GM12874 (cell line): ENCODE measurements at regions not wholly inside any gene's neighbourhood (a gene's known extent, or its start where the extent isn't known, plus 50 kb on each side); places are given as distances from the start of the nearest gene placed in this dataset.

Source experiments
- CTCF ChIP-seq: IDR thresholded peaks from 2 replicates; pipeline ENCODE4 v1.5.1; 2011; ENCODE audit warnings: low read depth, mild to moderate bottlenecking, control low read depth, low read length, moderate library complexity; ENCODE audit not compliant: insufficient read depth

DNA sequence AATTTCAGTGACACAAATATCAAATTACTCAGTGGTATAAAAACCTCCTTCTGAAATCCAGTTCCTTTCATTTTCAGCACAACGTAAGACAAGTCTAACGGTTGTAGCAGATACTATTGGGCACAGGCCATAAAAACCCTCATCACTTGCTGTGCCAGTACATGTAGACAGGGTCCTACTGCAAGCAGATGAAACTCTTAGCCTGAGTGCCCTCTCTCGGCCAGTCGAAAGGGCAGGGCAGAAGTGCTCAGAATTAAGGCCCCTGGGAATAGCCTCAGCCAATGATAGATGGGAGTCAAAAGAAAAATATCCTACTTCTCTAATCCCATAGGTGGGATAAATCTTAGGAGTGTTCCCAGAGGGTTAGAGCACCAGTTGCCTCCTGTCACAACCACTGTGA, 168.5 kb upstream of the FER start:
- no peak for TF ChIP-seq CTCF

GRCh38 chr5:108578791-108579190, 168.9 kb upstream of the FER start:
- no peak for TF ChIP-seq CTCF

DNA sequence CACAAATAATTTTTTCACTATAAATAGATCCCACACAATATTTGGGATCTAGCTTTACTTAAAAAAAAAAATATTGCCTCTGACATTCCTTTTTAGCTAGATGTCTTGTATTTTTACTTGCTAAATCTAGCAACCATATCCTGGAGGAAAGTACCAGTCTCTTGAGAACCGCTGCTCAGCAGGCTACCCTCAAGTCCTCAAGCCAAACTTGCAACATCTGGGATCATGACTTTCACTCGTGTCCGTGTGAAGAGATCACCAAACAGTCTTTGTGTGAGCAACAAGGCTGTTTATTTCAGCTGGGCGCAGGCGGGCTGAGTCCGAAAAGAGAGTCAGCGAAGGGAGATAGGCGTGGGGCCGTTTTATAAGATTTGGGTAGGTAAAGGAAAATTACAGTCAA, 180.3 kb upstream of the FER start:
- TF ChIP-seq CTCF = no peak

GRCh38 chr5:108564441-108564840, 182.5 kb upstream of the FBXL17 start:
- no peak for TF ChIP-seq CTCF

GRCh38 chr5:108562205-108562454, 180.2 kb upstream of the FBXL17 start:
- TF ChIP-seq CTCF = no peak

DNA sequence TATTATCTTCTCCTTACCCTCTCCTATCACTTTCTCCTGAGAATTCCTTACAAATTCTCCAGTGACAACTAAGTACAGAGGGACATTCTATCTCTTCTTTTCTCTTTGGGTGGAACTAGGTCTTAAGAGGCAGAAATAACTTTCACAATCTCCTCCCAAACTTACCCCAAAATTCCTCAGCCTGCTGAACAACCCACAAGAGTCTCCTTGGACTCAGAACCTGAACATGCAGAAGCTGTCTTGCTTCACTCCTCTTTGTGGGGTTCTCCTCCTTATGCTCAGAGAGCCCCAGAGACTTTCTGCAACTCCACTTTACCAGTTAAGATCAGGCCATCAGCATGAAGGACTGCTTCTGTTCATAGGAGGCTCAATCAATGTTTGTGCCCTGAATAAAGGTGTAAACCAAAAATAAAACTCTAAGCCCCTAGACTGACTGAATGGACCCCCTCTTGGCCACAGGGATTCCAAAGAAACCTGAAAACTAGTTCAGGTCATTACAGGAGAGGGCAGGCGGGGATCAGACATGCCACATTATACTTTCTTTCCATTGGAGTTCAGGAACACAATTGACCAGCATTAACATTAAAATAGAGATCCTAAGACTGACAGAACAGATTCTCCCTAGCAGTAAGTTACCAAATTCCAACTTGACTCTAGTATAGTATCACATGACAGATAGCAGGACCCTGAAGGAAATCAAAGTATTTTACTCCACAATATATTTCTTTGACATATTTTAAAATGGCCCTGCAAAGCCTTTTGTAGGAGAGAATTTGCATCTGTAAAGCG, 179.7 kb upstream of the FBXL17 start:
- TF ChIP-seq CTCF = no peak

- TF ChIP-seq CTCF = no peak
These were observed 178.7 kb upstream of the FBXL17 start for GRCh38 chr5:108560581-108560980.
